RWPE2 (cell line): ENCODE measurements at regions not wholly inside any gene's neighbourhood (a gene's known extent, or its start where the extent isn't known, plus 50 kb on each side); places are given as distances from the start of the nearest gene placed in this dataset.

Experiments used
- ATAC-seq: fragments of 200-7000 bp; cut with Tn5 transposase; 3 replicates; pipeline ENCODE4 v1.9.1; 2021; ENCODE audit warnings: low read depth
- DNase-seq: peaks from one replicate; pipeline ENCODE4 v3.0.0-alpha.2; 2020; ENCODE audit warnings: low spot score
- H3K27ac ChIP-seq: fragments of 450-650 bp; 2 replicates; pipeline ENCODE4 v1.5.1; 2017; ENCODE audit warnings: mild to moderate bottlenecking; ENCODE audit not compliant: poor library complexity, severe bottlenecking
- H3K27me3 ChIP-seq: fragments of 250-450 bp; sonication (Bioruptor Pico); 2 replicates; pipeline ENCODE4 v1.5.1; 2021; ENCODE audit warnings: mild to moderate bottlenecking, moderate library complexity; ENCODE audit not compliant: insufficient read depth, poor library complexity, severe bottlenecking
- H3K36me3 ChIP-seq: fragments of 250-450 bp; sonication (Bioruptor Pico); 2 replicates; pipeline ENCODE4 v1.5.1; 2020; ENCODE audit warnings: low read depth, mild to moderate bottlenecking, moderate library complexity
- H3K4me1 ChIP-seq: fragments of 250-450 bp; sonication (Bioruptor Pico); 2 replicates; pipeline ENCODE4 v1.5.1; 2021; ENCODE audit warnings: mild to moderate bottlenecking, moderate library complexity; ENCODE audit not compliant: insufficient read depth, poor library complexity, severe bottlenecking
- H3K4me3 ChIP-seq: fragments of 250-450 bp; sonication (Bioruptor Pico); 2 replicates; pipeline ENCODE4 v1.5.1; 2021; ENCODE audit warnings: mild to moderate bottlenecking, moderate library complexity; ENCODE audit not compliant: severe bottlenecking
- H3K9me3 ChIP-seq: fragments of 250-450 bp; sonication (Bioruptor Pico); 2 replicates; pipeline ENCODE4 v1.5.1; 2021; ENCODE audit warnings: mild to moderate bottlenecking, moderate library complexity; ENCODE audit not compliant: severe bottlenecking
- TF ChIP-seq, protein P1 (sequence below): fragments of 450-650 bp; IDR thresholded peaks from one replicate; pipeline ENCODE4 v1.5.1; 2017; ENCODE audit warnings: mild to moderate bottlenecking, moderate library complexity; ENCODE audit not compliant: poor library complexity, severe bottlenecking

DNA sequence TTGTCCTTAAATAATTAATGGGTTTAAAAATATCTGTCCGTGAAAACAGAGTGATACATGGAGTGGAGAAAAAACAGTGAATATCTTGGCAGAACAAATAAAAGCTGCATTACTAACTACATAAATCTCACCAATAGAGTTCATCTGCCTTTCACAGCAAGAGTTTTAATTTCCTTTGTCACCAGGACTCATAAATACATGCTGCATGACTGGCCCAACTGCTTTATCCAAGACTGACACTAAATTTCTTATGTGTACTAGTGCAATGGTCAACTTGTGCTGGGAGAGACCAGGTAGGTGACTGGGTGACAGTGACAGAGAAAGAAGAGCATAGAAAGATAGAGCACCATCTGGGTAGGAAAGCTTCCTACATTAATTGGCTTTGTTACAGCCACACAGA lies 402.8 kb downstream of the RAD51AP2 start:
- Histone ChIP-seq H3K36me3 (no peaks in the 10 kb centered on the region), H3K9me3 (no peaks in the 10 kb centered on the region), H3K4me3 (no peak overlapping the region), H3K27ac (no peak overlapping the region), H3K27me3 (no peaks in the 10 kb centered on the region), H3K4me1 (no peaks in the 10 kb centered on the region)
- TF ChIP-seq, protein P1, sequence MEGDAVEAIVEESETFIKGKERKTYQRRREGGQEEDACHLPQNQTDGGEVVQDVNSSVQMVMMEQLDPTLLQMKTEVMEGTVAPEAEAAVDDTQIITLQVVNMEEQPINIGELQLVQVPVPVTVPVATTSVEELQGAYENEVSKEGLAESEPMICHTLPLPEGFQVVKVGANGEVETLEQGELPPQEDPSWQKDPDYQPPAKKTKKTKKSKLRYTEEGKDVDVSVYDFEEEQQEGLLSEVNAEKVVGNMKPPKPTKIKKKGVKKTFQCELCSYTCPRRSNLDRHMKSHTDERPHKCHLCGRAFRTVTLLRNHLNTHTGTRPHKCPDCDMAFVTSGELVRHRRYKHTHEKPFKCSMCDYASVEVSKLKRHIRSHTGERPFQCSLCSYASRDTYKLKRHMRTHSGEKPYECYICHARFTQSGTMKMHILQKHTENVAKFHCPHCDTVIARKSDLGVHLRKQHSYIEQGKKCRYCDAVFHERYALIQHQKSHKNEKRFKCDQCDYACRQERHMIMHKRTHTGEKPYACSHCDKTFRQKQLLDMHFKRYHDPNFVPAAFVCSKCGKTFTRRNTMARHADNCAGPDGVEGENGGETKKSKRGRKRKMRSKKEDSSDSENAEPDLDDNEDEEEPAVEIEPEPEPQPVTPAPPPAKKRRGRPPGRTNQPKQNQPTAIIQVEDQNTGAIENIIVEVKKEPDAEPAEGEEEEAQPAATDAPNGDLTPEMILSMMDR: no peak
- no peak for ATAC-seq
- no peak for DNase-seq

DNA sequence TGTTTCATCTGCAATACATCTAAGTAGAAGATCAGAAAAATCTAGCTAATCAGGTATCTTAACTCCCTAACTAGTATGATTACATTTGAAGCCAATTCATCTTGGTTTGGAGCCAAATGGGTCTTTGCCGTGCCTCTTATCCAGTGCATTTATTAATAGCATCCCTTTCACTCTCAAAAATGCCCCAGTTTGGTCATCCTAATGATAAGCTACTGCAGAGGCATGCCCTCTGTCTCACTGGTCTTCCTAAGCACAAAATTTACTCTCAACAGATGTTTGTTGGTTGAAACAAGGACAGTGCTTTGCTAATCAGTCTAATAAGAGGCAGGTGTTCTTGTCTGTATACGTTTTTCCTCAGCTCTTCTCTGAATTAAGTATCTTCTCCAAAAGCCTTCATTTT lies 403.2 kb downstream of the RAD51AP2 start:
- H3K27ac ChIP-seq: no peak overlapping the region
- no peak overlapping the region for H3K4me3 ChIP-seq
- TF ChIP-seq, protein P1: no peak
- ATAC-seq (no peak), DNase-seq (no peak)
- H3K9me3 ChIP-seq: no peaks in the 10 kb centered on the region
- H3K36me3 ChIP-seq: no peaks in the 10 kb centered on the region
- no peaks in the 10 kb centered on the region for H3K27me3 ChIP-seq
- no peaks in the 10 kb centered on the region for H3K4me1 ChIP-seq

DNA sequence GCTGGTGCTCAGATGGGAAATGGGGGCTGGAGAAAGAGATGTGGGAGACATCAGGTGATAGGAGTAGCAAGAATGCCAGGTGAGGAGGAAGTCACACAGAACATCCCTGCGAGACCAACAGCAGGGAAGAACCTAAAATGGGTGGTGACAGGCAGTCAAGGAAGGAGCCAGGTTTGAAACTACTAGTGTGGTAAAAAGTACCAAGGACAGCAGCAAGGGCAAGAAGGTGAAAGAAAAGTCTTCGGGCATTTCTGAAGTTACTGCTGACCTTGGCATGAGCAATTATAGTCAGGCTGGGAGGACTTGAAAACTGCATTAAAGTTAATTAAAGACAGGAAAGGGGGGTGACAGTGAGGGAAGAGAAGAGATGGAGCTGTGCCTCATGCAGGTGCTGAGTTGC lies 410.4 kb downstream of the RAD51AP2 start:
- DNase-seq (no peak), ATAC-seq (no peak)
- Histone ChIP-seq H3K27me3 (no peaks in the 10 kb centered on the region), H3K4me1 (no peaks in the 10 kb centered on the region), H3K4me3 (no peak overlapping the region), H3K36me3 (no peaks in the 10 kb centered on the region), H3K9me3 (no peaks in the 10 kb centered on the region), H3K27ac (no peak overlapping the region)
- TF ChIP-seq, protein P1: no peak

DNA sequence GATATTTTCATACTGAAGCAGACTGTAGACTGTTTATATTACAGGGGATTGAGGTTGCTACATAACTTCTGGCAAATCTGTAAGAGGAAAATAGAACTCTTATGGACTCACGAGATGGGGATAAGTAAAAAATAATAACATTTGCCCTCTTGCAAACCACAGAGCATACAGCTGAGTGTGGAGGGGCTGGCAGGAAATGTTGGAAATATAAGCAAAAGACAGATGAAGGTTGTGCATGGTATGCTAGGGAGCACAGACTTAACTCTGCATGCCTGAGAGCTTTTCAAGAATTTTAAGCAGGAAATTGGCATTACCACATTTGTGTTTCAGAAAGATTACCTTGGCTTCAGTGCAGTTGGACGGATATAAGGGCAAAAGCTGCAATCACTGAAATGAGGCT lies 411.1 kb downstream of the RAD51AP2 start:
- ATAC-seq (no peak), DNase-seq (no peak)
- TF ChIP-seq, protein P1: no peak
- Histone ChIP-seq H3K4me3 (no peak overlapping the region), H3K27ac (no peak overlapping the region), H3K27me3 (no peaks in the 10 kb centered on the region), H3K9me3 (no peaks in the 10 kb centered on the region), H3K4me1 (no peaks in the 10 kb centered on the region), H3K36me3 (no peaks in the 10 kb centered on the region)

DNA sequence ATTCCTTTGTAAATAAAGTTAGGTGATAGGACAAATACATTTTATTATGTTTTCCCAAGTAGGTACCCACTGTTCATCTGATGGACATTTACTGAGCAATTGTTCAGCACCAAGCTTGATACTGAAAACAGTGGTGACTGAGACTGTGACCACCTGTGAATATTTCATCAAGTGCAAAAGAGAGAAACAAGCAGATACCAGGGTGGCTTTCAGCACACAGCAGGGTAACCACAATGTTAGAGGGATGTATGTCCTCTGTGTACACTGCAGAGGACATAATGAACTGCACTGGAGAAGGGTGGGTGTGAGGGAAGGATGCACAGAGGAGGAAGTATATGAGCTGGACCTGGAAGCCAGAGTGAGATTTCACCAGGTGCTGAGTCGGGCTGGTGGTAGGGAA lies 411.8 kb downstream of the RAD51AP2 start:
- no peaks in the 10 kb centered on the region for H3K36me3 ChIP-seq
- no peaks in the 10 kb centered on the region for H3K4me1 ChIP-seq
- H3K9me3 ChIP-seq: no peaks in the 10 kb centered on the region
- H3K4me3 ChIP-seq: no peak overlapping the region
- DNase-seq (no peak), ATAC-seq (no peak)
- no peak overlapping the region for H3K27ac ChIP-seq
- TF ChIP-seq, protein P1: no peak
- no peaks in the 10 kb centered on the region for H3K27me3 ChIP-seq
